GM18951 (cell line): ENCODE measurements at regions not wholly inside any gene's neighbourhood (a gene's known extent, or its start where the extent isn't known, plus 50 kb on each side); places are given as distances from the start of the nearest gene placed in this dataset.
"Not testable (repeated sequence)": the region's sequence is repeated elsewhere in the genome, so short reads cannot be mapped to it uniquely, and the experiment has no call there.

ENCODE experiments used
- POLR2A ChIP-seq: IDR thresholded peaks from 4 replicates; pipeline ENCODE4 v1.6.1; 2011; ENCODE audit warnings: mild to moderate bottlenecking; ENCODE audit not compliant: insufficient read length, insufficient read depth; ENCODE audit errors: extremely low read depth
- in situ Hi-C: fragments of 300-500 bp; cut with MboI; formaldehyde crosslinking; loops from one replicate; pipeline ENCODE4 v1.12.0; 2022; ENCODE audit warnings: low sequenced_read_pairs, mixed read lengths, inconsistent platforms; ENCODE audit not compliant: unreplicated experiment

DNA sequence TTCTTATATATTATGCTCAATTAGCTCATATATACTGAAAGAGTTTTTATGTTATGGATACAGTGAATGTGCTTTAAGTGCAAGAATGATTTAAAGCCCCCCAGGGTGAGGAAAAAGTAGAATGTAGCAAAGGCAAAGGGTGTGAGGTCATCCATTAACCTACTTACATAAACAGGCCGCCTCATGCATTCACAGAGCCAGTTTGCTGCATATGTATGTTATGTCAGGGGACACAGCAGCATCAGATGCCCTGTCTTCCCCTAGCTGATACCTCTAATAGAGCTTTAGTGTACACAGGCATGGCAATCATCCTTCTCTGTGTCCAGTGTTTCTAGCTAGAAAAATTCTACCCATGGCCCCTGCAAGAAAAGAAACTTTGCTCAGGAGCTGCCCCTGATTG lies 187.8 kb upstream of the FSHR start:
- in situ Hi-C loops: no loop called here
- no peak for TF ChIP-seq POLR2A

DNA sequence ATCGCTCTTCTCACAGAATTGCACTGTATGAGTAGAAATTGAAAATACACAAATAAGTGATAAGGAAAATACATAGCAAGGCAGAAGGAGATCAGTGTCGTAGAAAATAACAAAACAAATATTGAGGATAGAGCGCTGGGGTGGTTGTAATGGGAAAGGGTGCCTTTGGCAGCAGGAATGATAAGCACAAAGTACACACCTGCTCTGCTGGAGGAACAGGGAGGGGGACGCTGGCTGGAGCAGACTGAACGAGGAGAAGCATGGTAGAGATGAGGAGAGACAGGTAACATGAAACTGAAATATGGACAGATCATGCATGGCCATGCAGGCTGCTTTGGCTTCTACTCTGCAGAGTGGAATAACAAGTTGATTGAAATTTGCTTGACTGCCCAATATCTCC lies 181.2 kb upstream of the FSHR start:
- in situ Hi-C loops: no loop called here
- no peak for TF ChIP-seq POLR2A

DNA sequence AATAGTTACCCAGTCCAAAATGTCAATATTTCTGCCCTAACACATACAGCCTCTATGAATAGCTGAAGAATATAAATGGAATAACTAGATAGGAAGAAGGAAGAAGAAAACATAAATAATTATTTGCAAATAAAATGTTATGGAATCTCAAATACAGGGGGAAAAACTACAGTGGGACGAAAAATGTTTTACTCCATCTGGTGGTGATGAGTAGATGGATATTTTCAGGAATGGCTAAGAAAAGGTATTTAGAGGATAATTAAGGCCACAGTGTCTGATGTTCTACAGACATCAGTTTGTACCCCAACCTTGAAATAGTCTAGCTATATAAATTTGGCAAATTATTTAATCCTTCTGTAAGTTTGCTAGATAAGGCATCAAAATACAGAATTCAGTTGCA lies 178.1 kb upstream of the FSHR start:
- no peak for TF ChIP-seq POLR2A
- in situ Hi-C loops: no loop called here

DNA sequence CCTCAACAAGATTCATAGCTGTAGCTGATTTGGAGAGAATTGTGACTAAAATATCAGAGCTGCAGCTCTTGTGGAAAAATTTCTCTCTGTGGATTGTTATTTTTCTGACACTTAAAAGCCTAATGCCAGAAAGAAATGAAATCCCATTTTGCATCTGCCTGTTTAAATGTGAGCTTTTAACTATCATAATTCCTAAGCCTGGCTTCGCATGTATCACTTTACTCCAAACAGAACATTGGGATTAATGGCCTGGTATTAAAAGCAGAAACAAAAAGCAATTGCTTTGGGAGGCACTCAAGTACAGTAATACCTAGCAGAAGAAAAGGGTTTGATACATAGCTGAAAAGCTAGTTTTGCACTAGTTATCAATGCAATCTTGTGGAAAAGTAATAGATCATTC lies 164.2 kb upstream of the FSHR start:
- TF ChIP-seq POLR2A: no peak
- in situ Hi-C loops: no loop called here

DNA sequence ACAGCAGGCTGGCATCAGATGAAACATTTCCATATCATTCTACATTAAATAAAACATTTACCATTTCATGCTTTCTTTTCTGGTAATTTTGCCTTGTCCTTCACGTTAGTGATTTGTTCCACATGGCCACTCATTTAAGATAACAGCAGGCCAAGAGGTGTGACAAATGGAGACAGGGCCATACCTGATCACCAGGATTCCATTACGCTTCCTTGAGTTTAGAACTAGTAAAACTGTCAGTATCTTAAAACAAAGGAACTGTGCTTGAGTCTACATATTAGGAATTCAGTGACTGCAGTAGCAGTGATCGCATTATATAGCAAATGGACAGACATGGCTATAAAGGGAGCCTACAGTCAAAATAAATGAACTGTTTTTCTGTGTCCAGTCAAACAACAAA lies 155.1 kb upstream of the FSHR start:
- in situ Hi-C loops: no loop called here
- TF ChIP-seq POLR2A: no peak

DNA sequence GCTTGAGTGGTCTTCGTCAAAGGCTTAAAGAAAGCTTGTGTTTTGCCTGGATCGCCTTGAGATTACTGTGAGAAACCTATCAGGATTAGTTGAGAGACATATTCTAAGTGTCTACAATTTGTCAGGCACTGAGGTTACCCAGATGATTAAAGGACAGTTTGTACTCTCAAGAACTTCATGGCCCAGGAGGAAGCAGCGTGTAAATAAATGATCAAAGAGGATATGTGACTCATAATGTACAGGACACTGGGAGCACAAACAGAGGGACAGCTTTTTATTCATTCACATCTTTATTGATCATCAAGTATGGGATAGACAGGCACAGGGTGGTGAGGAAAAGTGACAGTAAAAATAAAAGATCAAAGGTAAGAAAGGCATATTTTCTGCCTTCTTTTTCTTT lies 152.6 kb upstream of the FSHR start:
- TF ChIP-seq POLR2A: no peak
- in situ Hi-C loops: no loop called here

DNA sequence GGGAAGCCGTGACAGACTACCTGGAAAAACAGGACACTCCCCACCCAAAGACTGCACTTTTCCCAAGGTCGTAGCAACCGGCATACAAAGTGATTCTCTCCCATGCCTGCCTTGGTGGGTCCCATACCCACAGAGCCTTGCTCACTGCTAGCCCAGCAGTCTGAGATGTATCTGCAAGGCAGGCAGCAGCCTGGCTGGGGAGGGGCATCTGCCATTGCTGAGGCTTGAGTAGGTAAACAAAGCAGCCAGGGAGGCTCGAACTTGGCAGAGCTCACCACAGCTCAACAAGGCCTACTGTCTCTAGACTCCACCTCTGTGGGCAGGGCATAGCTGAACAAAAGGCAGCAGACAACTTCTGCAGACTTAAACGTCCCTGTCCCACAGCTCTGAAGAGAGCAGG lies 144.4 kb upstream of the FSHR start:
- in situ Hi-C loops: not testable (repeated sequence)

DNA sequence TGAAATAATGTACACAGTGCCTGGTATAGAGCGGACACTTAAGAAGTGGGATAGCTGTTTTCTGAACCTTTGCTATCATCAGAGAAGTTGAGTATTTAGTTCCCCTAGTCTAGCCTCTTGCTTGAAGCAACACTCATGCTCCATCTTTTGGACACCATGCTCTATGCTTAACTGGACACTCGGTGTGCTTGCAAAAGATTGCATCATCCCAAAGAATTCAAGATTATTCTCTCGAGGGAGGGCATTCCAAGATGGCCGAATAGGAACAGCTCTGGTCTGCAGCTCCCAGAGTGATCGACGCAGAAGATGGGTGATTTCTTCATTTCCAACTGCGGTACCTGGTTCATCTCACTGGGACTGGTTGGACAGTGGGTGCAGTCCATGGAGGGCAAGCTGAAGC lies 143.9 kb upstream of the FSHR start:
- in situ Hi-C loops: no loop called here
- no peak for TF ChIP-seq POLR2A

DNA sequence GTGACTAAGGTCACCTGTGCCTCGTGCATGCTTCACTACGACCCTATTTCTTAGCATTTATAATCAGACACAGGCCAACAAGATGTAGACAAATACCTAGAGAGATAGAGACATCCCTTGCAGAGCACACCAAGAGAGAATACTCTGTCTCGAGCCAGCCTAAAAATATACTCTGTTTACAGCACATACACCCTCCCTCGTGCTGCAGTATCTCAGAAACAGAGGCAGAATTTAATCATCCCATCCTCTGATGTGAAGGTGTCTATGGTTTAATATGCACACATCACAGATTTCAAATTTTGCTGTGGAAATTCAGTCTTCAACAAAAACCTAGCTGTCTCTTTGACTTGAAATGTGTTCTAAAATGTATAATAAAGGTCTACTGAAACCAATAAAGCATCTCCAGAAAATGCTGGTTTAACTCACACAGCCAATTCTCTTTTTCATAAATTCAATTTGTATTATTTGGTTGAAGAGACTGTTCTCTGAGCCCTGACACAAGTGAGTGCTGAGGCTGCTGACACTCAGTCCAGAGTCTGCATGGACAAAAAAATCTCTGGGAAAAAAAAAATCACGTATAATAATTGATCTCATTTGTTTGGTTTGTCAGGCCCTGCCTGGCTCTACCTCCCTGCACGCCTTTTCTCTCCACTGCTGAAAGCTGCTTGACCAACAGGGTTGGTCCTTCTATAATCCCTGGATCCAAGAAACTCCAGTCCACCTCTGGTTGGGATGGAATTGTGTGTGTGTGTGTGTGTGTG lies 142.0 kb upstream of the FSHR start:
- in situ Hi-C loops: no loop called here
- TF ChIP-seq POLR2A: no peak

DNA sequence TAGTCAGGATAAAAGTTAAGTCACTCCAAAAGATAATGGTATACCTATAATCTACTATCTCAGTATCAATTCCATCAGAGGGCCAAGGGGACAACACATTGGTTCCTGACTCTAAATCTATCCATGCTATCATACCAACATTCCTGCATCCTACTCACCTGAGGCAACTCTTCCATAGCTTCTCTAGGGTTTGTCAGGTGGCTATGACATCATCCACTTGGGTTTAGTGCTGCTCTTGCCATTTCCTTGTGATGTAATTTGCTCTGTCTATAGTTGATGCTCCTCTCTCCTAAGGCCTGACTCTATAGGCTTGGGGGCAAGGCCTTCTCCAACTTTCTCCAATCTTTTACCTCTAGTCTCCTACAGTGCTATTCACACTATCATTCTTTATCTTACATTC lies 139.9 kb upstream of the FSHR start:
- in situ Hi-C loops: no loop called here
- no peak for TF ChIP-seq POLR2A

DNA sequence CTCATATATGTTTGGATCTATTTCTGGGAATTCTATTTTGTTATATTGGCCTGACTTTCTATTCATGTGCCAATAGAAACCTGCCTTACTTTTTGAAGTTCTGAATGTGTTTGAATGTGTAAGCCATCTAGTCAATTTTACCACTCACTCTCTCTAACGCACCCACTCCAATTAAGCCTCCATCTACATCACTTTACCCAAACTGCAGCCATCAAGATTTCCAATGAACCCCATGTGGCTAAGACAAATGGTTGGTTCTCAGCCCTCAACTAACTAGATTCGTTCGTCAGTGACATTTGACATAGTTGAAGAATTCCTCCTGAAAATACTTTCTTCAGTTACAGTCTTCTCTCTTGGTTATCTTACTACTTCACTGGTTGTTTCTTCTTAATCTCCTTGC lies 137.3 kb upstream of the FSHR start:
- in situ Hi-C loops: no loop called here
- TF ChIP-seq POLR2A: no peak

DNA sequence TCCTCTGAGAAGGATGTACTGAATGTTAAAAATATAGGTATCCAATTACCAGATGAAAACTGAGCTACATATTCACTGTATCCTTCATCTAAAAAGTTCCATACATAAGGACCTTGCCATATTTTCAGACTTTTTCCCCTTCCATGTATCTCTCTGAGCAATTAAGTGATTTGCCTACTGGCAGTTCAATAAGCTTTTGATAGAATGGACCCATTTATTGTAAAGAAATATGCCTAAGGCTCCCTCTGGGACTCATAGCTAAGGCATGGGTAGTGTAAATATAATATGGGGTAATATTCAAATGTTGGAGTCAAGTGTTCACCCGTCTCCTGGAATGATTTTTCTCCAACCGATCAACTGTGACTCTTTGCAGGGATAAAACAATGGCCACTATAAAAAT lies 135.4 kb upstream of the FSHR start:
- in situ Hi-C loops: no loop called here
- TF ChIP-seq POLR2A: no peak

DNA sequence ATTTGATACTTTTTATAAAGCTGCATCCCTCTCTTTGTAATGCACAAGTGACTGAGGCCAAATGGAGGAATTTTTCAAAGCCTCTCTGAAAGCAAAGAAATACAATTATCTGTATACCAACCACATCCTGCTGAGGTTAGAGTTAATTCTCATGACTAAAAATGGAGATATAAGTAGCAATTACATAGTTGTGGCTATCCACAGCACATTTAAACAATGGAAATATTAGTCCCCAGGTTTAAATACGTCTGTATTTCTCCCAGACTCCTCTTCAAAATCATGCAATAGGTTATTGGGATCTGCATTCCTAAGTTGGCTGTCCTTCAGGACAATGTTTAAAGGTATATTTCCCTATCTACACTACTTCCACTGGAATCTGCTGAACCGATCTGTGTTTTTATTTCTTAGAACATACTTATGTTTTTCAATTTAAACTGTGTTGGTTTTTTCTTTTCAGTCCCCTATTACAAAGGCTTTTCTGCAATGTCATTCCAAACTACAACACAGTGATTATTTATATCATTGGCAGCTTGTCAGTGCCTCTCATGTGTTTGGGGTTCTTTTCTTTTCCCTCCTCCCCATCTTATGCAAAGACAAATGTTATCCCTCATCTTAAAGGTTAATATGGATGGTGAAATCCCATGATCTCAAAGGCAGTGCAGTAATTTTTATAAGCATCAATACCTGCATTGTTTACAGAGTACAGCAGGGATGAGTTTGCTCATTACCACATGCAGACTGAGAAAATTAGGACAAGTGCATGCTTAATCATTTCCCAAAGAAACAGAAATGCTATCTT lies 134.8 kb upstream of the FSHR start:
- TF ChIP-seq POLR2A: no peak
- in situ Hi-C loops: no loop called here

DNA sequence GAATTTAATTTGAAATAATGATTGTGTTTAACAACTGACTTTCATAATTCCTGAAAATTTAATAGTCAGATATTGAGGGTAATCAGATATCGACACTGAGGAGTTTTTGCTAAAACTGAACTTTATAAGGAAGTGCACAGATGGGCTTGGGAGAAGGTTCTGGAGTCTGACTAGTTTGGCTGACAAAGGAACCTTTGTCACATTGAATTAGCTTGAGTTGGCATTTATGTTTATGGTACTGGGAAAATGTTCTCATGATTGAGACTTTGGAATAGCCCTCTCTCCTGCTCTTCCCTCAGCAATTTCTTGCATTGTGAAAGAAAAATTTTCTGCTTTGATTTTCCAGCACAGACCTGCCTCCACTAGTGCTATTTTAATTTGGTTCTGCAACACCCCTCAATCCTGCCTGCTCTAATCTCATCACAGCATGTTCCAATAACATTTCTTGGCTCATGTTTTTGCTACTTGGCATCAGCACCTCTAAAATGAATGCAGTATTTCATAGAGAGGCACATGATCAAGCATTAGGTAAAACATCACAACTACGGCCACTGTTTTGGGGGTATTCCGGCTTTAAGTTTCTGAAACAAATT lies 133.9 kb upstream of the FSHR start:
- in situ Hi-C loops: no loop called here
- no peak for TF ChIP-seq POLR2A
